Left ventricle myocardium superior (tissue), 1 donor: ENCODE measurements at regions not wholly inside any gene's neighbourhood (a gene's known extent, or its start where the extent isn't known, plus 50 kb on each side); places are given as distances from the start of the nearest gene placed in this dataset.

Experiments
- ATAC-seq: fragments of 200-7000 bp; cut with Tn5 transposase; one replicate; pipeline ENCODE4 v1.9.1; 2020; ENCODE audit warnings: mild to moderate bottlenecking, moderate library complexity
- DNase-seq: peaks from one replicate; pipeline ENCODE4 v3.0.0-alpha.2; 2020
- intact Hi-C: fragments of 100-400 bp; cut with micrococcal nuclease; formaldehyde crosslinking; loops from one replicate; pipeline ENCODE4 v1.11.0; 2022
- donor health status: DM: no; HTN: yes; CAD: no; lungs with severe emphysema.

GRCh38 chr10:8738987-8739386 lies 684.5 kb downstream of the GATA3 start:
- no peak for ATAC-seq
- intact Hi-C loops, result no loop called here
- DNase-seq, result no peak

GRCh38 chr10:8752146-8752843 lies 697.8 kb downstream of the GATA3 start:
- no peak for ATAC-seq

GRCh38 chr10:8758029-8758428 lies 703.5 kb downstream of the GATA3 start:
- ATAC-seq, result no peak
- DNase-seq, result no peak
- intact Hi-C loops, result no loop called here

More at GRCh38 chr10:8752146-8752843, 697.8 kb downstream of the GATA3 start:
- intact Hi-C loops, result no loop called here
- no peak for DNase-seq

- intact Hi-C loops, result no loop called here
- ATAC-seq (no peak), DNase-seq (no peak)
Measured at GRCh38 chr10:8766899-8767298, 712.4 kb downstream of the GATA3 start.

GRCh38 chr10:8767591-8767990 lies 713.1 kb downstream of the GATA3 start:
- no peak for DNase-seq
- intact Hi-C loops, result no loop called here
- ATAC-seq, result no peak

DNA sequence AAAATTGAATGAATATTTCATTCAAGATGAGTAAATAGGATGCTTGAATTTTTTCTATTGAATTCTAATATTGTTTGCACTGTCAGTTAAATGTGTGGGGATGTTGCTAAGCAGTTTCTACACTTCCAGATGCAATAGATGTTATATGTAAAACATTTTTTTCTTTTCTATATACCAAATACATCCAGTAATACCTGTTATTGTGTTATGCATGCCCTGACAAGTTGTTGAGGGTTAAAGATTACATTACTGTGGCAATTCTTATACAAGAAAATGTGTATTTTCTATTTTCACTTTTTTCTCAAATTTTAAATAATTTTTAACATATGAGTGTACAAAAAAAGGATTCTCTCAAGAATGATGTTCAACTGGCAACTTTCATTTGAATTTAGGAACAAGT lies 713.9 kb downstream of the GATA3 start:
- DNase-seq (no peak), ATAC-seq (no peak)
- intact Hi-C loops, result no loop called here

DNA sequence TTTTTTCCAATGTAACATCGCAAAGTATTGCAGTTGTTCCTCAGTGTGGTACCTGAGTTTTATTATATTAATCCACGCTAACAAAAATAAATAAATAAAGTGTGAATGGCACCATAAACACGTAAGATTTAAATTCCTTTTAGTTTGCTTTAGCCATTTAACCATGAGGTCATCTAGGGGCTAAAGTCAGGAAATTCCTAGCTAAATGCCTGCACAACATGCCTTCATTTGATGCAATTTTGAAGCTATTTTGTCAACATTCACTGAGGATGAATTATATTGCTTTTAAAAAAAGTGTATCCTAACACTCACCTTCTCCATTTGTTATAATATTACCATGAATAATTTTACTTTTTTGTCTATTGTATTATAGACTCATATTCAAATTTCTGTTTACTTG lies 714.4 kb downstream of the GATA3 start:
- intact Hi-C loops, result no loop called here
- ATAC-seq (no peak), DNase-seq (no peak)

DNA sequence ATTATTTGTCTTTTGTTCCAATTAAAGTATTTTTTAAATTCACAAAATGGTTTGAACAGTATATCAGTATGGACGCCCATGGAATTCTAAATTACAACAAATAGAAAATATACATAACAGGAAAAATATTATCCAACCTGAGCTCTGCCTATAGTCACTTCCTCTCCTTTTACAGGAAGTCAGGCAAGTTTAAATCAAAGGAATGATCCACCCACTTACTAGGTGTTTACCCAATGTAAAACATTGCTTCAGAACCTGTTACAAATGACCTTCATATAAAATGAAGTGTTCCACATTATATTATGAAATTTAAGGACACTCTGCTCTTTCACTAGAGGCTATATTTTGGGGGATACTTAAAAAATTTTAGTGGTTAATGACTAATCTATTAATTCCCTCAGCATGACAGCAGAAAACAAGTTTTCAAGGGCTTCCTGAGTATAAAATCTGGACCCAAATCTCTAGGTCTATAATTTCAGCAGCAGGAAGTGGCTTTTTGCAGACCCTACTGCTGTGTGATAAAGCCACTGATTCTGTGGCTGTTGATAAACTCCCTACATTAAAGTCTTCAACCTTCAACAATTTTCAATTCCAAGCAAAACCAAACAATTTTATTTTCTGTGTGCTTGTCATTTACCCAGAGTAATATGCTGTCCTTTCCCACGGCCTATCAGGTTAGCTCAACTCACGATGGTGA lies 722.6 kb downstream of the GATA3 start:
- ATAC-seq, result no peak
- intact Hi-C loops, result no loop called here
- no peak for DNase-seq

DNA sequence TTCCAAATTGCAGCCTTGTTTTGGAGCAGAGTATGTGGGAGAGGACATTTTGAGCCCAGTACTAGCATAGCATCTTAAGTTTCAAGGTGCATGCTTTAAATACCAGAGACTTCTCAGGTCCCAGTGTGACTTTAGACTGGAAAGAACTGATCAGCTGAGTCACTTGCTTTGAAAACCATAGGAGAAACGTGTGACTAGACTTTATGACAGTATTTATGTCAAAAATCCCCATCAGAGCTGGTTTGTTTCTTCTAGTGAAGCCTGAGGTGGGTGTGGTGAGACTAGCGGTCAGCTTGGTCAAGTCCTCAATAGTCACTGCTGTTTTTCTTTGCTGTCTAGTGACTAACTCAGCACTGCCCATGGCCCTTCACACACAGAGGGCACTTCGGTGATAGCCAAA lies 724.2 kb downstream of the GATA3 start:
- no peak for ATAC-seq
- DNase-seq, result no peak
- intact Hi-C loops, result no loop called here

DNA sequence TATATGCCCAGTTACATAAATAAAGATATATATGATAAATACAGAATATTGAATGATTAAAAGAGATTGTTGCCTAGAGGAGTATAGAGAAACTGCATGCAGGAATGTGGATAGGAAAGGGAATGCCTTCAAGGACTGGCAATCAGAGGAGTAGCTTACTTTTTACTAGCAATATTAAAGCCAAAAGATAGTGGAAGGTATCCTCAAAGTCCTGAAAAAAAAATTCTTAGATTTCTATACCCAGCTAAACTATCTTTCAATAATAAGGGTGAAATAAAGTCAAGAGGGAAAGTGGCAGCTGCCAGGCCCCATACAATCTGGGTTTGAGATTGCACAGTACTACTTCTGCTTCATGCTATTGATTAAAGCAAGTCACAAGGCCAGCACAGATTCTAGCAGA lies 733.2 kb downstream of the GATA3 start:
- ATAC-seq (no peak), DNase-seq (no peak)
- intact Hi-C loops, result no loop called here

DNA sequence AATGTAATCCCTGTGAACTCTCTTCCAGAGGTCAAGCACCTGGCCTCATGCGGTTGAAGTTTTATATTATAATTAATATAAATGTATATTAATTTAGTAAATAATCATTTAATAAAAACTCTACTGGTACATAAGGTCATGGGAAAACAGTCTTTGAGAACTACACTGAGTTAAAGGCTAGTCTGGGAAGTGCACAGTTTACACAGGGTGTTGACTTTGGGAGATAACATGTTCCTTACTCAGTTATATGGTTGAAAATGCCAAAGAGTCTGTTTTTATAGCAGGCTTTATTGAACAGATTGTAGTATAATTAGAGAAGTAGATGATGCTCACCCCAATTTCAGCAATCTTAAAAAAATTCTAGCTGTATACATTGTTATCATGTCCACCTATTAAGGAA lies 735.9 kb downstream of the GATA3 start:
- no peak for ATAC-seq
- DNase-seq, result no peak
- intact Hi-C loops, result no loop called here

DNA sequence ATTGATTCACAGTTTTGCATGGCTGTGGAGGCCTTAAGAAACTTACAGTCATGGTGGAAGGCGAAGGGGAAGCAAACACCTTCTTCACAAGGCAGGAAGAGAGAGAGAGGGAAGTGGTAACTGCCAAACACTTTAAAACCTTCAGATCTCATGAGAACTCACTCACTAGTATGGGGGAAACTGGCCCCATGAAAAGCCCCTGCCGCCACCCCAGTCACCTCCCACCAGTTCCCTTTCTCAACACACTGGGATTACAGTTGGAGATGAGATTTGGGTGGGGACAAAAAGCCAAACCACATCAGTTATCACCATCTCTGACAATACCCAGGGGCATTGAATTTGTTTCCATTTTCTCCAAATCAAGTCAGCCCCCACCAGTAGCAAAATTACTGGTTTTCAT lies 740.4 kb downstream of the GATA3 start:
- DNase-seq (no peak), ATAC-seq (no peak)
- intact Hi-C loops, result no loop called here

DNA sequence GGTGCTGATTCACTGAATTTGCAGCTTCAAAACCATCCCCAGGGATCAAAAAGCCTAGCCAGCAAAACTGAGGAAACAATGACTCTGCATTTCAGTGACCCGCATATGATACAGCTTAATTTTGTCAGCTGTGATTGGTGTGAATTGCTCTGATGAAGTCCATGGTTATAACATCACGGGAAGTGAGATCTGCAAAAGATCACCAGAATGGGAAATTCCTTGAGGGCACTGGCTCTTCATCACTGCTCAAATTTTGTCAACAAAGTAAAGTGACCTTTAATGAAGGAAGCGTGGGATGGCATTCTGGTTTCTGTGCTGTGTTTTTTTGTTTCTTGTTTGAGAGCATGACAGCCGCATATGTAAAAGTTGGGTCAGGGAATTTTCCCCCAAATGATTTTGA lies 745.9 kb downstream of the GATA3 start:
- ATAC-seq (no peak), DNase-seq (no peak)
- intact Hi-C loops, result no loop called here

- ATAC-seq, result no peak
- intact Hi-C loops, result no loop called here
- no peak for DNase-seq
Measured at GRCh38 chr10:8803992-8804391, 749.5 kb downstream of the GATA3 start.

DNA sequence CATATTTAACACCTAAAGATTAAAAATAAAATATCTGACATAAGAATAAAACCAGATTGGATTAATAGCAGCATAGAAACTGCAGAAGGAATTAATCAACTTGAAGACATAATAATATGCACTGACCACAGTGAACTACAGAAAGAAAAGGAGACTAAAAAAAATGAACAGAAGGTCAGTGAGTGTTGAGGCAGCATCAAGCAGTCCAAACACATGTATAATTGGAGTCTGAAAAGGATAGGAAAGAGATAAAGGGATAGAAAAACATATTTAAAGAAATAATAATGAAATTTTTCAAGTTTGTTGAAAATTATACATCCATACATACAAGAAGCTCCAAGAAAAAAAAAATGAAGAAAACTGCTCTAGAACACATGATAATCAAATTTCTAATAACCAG lies 756.2 kb downstream of the GATA3 start:
- ATAC-seq, result no peak
- intact Hi-C loops, result no loop called here

GRCh38 chr10:8811201-8811600 lies 756.7 kb downstream of the GATA3 start:
- intact Hi-C loops, result no loop called here
- no peak for DNase-seq
- no peak for ATAC-seq

More for the DNA sequence above, 756.2 kb downstream of the GATA3 start:
- no peak for DNase-seq

DNA sequence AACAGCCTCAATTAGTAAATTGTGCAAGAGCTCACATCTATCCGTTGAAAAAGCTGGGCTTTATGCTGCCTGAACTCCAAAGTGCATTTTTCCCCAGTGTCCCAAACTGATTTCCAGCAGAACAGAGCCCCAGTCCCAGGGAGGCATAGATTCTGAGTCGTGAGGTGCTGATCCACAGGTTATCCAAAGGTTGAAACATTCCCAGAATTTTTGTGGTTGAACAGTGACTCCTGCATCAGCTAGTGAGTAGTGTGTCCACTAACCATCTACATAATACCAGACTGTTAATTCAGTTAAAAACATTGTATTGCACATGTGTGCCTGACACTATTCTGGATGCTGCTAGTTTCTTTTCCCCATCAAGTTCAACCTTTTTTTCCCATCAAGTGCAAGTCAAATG lies 761.5 kb downstream of the GATA3 start:
- ATAC-seq (no peak), DNase-seq (no peak)
- intact Hi-C loops, result no loop called here

DNA sequence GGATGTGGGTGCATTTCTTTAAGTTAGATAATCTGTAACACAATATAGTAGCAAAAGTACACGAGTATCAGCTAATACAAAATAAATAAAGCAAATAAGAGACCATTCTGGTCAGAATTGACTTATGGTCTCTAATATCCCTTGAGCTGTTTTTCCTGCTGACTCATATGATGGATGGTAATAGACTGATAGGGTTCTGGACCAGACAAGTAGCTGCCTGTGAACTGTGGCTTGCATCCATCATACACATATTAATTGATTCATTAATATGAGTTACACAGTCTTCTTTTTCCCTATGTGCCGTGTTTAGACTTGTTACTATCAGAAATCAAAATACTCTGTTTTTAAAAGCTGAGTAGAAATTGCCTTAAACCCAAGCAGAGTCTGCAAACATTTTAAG lies 762.8 kb downstream of the GATA3 start:
- no peak for DNase-seq
- intact Hi-C loops, result no loop called here
- ATAC-seq, result no peak

DNA sequence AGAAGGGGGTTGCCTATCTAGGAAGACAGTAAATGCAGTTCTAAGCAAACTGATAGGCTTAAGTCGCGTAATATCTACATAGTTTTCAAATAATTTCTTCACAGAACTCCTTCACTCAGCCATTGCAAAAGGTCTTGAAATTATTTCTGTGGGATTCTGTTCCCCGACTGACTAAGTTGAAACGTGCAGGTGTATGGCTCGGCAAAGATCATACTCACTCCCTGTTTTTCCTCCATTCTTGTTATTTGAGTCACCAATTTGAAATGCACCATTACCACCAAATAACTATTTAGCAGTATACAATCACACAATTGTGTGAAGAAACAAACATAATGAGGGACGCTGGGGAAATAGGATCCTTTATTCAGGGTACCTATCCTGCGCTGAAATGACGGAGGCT lies 771.1 kb downstream of the GATA3 start:
- DNase-seq (no peak), ATAC-seq (no peak)
- intact Hi-C loops, result no loop called here

- intact Hi-C loops, result no loop called here
- DNase-seq (no peak), ATAC-seq (no peak)
Measured at GRCh38 chr10:8829592-8829991, 775.1 kb downstream of the GATA3 start.

GRCh38 chr10:8830048-8830447 lies 775.6 kb downstream of the GATA3 start:
- intact Hi-C loops, result no loop called here
- ATAC-seq (no peak), DNase-seq (no peak)
